A673 (cell line): ENCODE measurements at regions not wholly inside any gene's neighbourhood (a gene's known extent, or its start where the extent isn't known, plus 50 kb on each side); places are given as distances from the start of the nearest gene placed in this dataset.

Experiments used
- BruUV-seq: library from RNA; stranded (reverse); fragments of 400-500 nt; replicated peaks from 2 replicates; lab custom pipeline; 2021; lab: Mats Ljungman, UMichigan
- CTCF ChIA-PET: fragments of 300-600 bp; sonication (Branson Sonifier 250); formaldehyde crosslinking; loops from one replicate; lab custom pipeline; 2022; ENCODE audit warnings: antibody characterized with exemption; lab: Charles Lee
- POLR2A ChIA-PET: fragments of 300-600 bp; sonication (Branson Sonifier 250); formaldehyde crosslinking; loops from one replicate; lab custom pipeline; 2022; ENCODE audit warnings: antibody characterized with exemption; ENCODE audit not compliant: low non-redundant PET; lab: Charles Lee
- DNase-seq: peaks from one replicate; pipeline ENCODE4 v3.0.0-alpha.2; 2015; ENCODE audit warnings: low spot score
- H3K27ac ChIP-seq: fragments of 200-600 bp; sonication (generic); 2 replicates; pipeline ENCODE4 v1.5.1; 2016; ENCODE audit warnings: mixed run types, low read depth, mild to moderate bottlenecking, mixed read lengths, antibody characterized with exemption, low read length; ENCODE audit not compliant: poor library complexity, severe bottlenecking
- H3K27me3 ChIP-seq: fragments of 200-600 bp; sonication (generic); replicated peaks from 2 replicates; pipeline ENCODE4 v1.6.1; 2017; ENCODE audit warnings: mixed run types, low read depth, mild to moderate bottlenecking, mixed read lengths, antibody characterized with exemption, low read length; ENCODE audit not compliant: insufficient read depth, poor library complexity
- H3K36me3 ChIP-seq: fragments of 200-600 bp; sonication (generic); 2 replicates; pipeline ENCODE4 v1.6.1; 2016; ENCODE audit warnings: mixed run types, mild to moderate bottlenecking, mixed read lengths, antibody characterized with exemption, low read length; ENCODE audit not compliant: insufficient read depth, poor library complexity, severe bottlenecking
- H3K4me1 ChIP-seq: fragments of 200-600 bp; sonication (generic); 2 replicates; pipeline ENCODE4 v1.6.1; 2017; ENCODE audit warnings: mixed run types, mild to moderate bottlenecking, mixed read lengths, antibody characterized with exemption, low read length; ENCODE audit not compliant: insufficient read depth, poor library complexity, severe bottlenecking
- H3K4me3 ChIP-seq: fragments of 200-600 bp; sonication (generic); 2 replicates; pipeline ENCODE4 v1.5.1; 2016; ENCODE audit warnings: low read depth, mixed run types, mild to moderate bottlenecking, mixed read lengths, low read length; ENCODE audit not compliant: poor library complexity, severe bottlenecking
- H3K9me3 ChIP-seq: fragments of 200-600 bp; sonication (generic); 2 replicates; pipeline ENCODE4 v1.6.1; 2016; ENCODE audit warnings: mixed run types, low read depth, mild to moderate bottlenecking, mixed read lengths, antibody characterized with exemption, low read length; ENCODE audit not compliant: poor library complexity, severe bottlenecking
- EZH2 ChIP-seq: fragments of 200-600 bp; sonication (generic); IDR thresholded peaks from 2 replicates; pipeline ENCODE4 v1.6.1; 2017; ENCODE audit warnings: borderline replicate concordance, low read depth, mild to moderate bottlenecking, mixed read lengths, antibody characterized with exemption, low read length; ENCODE audit not compliant: poor library complexity, severe bottlenecking
- intact Hi-C: fragments of 100-400 bp; cut with micrococcal nuclease; formaldehyde crosslinking; loops from one replicate; pipeline ENCODE4 v1.10.0; 2022; ENCODE audit not compliant: unreplicated experiment
- TF ChIP-seq, protein P1 (sequence below): fragments of 300-800, 200-600 bp; sonication (generic); conservative IDR thresholded peaks from 2 replicates; pipeline ENCODE4 v1.5.1; 2017; ENCODE audit warnings: low read depth, mild to moderate bottlenecking, antibody characterized with exemption, low read length, moderate library complexity, mixed read lengths

DNA sequence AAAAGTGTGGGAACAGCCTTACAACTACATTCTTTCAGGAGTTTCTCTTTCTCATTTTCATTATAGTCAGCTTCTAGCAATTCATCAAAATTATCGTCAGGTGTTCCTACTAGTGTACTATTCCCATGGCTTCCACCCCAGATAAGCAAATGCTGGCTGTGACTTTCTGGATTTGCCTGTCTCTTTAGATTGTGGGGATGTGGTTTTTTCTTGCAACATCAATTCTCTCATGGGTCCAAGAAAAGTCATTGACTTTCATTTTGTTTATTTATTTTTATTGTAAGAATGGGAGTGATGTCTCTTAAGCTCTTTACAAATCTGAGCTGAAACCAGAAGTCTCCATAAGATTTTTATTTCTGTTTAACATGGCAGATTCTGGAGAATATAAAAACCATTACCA, 349.7 kb upstream of the SEMA3C start:
- DNase-seq: no peak
- Histone ChIP-seq H3K27ac (no peak overlapping the region), H3K36me3 (no peaks in the 10 kb centered on the region), H3K4me3 (no peak overlapping the region), H3K9me3 (no peaks in the 10 kb centered on the region), H3K4me1 (no peaks in the 10 kb centered on the region), H3K27me3 (no peaks in the 10 kb centered on the region)
- intact Hi-C loops: no loop called here
- POLR2A ChIA-PET: no interaction called here
- CTCF ChIA-PET: no interaction called here
- TF ChIP-seq EZH2: no peak
- TF ChIP-seq, protein P1, sequence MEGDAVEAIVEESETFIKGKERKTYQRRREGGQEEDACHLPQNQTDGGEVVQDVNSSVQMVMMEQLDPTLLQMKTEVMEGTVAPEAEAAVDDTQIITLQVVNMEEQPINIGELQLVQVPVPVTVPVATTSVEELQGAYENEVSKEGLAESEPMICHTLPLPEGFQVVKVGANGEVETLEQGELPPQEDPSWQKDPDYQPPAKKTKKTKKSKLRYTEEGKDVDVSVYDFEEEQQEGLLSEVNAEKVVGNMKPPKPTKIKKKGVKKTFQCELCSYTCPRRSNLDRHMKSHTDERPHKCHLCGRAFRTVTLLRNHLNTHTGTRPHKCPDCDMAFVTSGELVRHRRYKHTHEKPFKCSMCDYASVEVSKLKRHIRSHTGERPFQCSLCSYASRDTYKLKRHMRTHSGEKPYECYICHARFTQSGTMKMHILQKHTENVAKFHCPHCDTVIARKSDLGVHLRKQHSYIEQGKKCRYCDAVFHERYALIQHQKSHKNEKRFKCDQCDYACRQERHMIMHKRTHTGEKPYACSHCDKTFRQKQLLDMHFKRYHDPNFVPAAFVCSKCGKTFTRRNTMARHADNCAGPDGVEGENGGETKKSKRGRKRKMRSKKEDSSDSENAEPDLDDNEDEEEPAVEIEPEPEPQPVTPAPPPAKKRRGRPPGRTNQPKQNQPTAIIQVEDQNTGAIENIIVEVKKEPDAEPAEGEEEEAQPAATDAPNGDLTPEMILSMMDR: no peak
- no TSS peak for BruUV-seq

DNA sequence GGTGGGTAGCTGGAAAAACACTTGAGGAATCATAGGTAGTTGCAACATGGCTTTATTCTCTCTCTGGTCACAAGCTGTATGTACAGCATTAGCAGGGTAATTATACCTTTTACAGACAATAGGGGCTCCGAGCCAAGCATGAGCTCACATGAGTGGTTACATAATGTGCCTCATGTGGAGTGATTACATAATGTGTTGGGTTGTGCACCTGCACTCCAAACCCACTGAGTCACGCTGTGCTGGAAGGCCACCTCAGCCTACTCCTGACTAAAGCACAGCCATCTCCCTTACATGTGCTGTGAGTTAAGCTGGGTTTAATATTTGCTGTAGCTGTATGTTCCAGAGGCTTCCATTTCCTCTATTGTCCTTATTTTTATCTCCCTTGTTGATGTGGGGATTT, 348.7 kb upstream of the SEMA3C start:
- DNase-seq: no peak
- intact Hi-C loops: no loop called here
- Histone ChIP-seq H3K36me3 (no peaks in the 10 kb centered on the region), H3K4me3 (no peak overlapping the region), H3K4me1 (no peaks in the 10 kb centered on the region), H3K27ac (no peak overlapping the region), H3K27me3 (no peaks in the 10 kb centered on the region), H3K9me3 (no peaks in the 10 kb centered on the region)
- no TSS peak for BruUV-seq
- POLR2A ChIA-PET: no interaction called here
- CTCF ChIA-PET: no interaction called here
- TF ChIP-seq, protein P1: no peak
- no peak for TF ChIP-seq EZH2

GRCh38 chr7:81264116-81264515, 345.3 kb upstream of the SEMA3C start:
- H3K4me3 ChIP-seq: no peak overlapping the region
- BruUV-seq: no TSS peak
- H3K27ac ChIP-seq: no peak overlapping the region
- H3K27me3 ChIP-seq: no peaks in the 10 kb centered on the region
- POLR2A ChIA-PET: no interaction called here
- CTCF ChIA-PET: no interaction called here
- peaks cover 20% of the 10 kb centered on the region for H3K9me3 ChIP-seq
- TF ChIP-seq, protein P1: no peak
- no peak for TF ChIP-seq EZH2
- H3K4me1 ChIP-seq: no peaks in the 10 kb centered on the region
- no peaks in the 10 kb centered on the region for H3K36me3 ChIP-seq
- intact Hi-C loops: no loop called here
- DNase-seq: no peak
